ENCODE measurements at regions not wholly inside any gene's neighbourhood (a gene's known extent, or its start where the extent isn't known, plus 50 kb on each side); places are given as distances from the start of the nearest gene placed in this dataset.
A peak's percentile ranks its signal among the peaks of the same experiment; 100 is the strongest.

DNA sequence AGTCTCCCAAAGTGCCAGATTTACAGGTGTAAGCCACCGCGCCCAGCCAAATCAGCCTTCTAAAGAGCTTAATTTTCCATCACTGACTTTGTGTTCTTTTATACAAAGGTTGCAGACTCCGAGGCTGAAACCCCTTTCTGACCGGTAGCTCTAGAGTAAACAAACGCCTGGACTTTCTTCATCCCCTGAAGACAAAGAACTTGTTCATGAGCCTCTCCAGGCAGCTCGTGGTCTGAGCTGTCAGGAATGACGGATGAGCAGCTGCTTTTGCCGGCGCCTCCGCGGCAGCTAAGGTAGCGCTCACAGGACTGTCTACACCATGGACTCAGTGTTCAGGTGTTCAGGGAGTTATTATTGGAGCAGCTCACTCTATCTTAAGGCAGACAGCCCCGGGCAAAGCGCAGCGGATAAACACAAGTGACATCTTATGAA lies 128.5 kb upstream of the ERRFI1 start (continued):
- TF ChIP-seq ZNF232 (CRISPR knock-in tag; IDR thresholded peaks at IDR 0.05; ENCODE audit: borderline replicate concordance) (no peak), ZNF143 (CRISPR knock-in tag; IDR thresholded peaks at IDR 0.05) (no peak; the same call in 1 of the 2 replicates), SCMH1 (CRISPR knock-in tag; IDR thresholded peaks at IDR 0.05; ENCODE audit: borderline replicate concordance) (no peak), NR2F2 (IDR thresholded peaks at IDR 0.05; ENCODE audit: borderline replicate concordance, low read depth) (no peak), FLYWCH1 (CRISPR knock-in tag; IDR thresholded peaks at IDR 0.05) (no peak), SAP130 (CRISPR knock-in tag; IDR thresholded peaks at IDR 0.05; ENCODE audit: low read depth) (peak; percentile 97), ZNF605 (CRISPR knock-in tag; IDR thresholded peaks at IDR 0.05) (no peak), ZNF136 (CRISPR knock-in tag; IDR thresholded peaks at IDR 0.05; ENCODE audit: low read depth) (no peak), RBFOX2 (IDR thresholded peaks at IDR 0.05; ENCODE audit: low read depth, low read length) (no peak), SRF (IDR thresholded peaks at IDR 0.05; ENCODE audit: low read depth, low read length) (0 out of 2 replicates have a peak, but pooled peaks have one; percentile 0), MEIS2 (CRISPR knock-in tag; IDR thresholded peaks at IDR 0.05) (peak; percentile 100), CEBPB (IDR thresholded peaks at IDR 0.05; ENCODE audit: borderline replicate concordance, low read depth, low read length) (peak; percentile 73), ZZZ3 (CRISPR knock-in tag; IDR thresholded peaks at IDR 0.05; ENCODE audit: borderline replicate concordance) (no peak), MIER3 (CRISPR knock-in tag; IDR thresholded peaks at IDR 0.05; ENCODE audit: borderline replicate concordance) (peak; percentile 81; the same call in 1 of the 2 replicates), ZNF737 (CRISPR knock-in tag; IDR thresholded peaks at IDR 0.05; ENCODE audit: borderline replicate concordance) (no peak)
- TF ChIP-seq, protein P1, sequence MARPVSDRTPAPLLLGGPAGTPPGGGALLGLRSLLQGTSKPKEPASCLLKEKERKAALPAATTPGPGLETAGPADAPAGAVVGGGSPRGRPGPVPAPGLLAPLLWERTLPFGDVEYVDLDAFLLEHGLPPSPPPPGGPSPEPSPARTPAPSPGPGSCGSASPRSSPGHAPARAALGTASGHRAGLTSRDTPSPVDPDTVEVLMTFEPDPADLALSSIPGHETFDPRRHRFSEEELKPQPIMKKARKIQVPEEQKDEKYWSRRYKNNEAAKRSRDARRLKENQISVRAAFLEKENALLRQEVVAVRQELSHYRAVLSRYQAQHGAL (CRISPR knock-in tag; IDR thresholded peaks at IDR 0.05; ENCODE audit: not compliant biosample characterization): no peak
- TF ChIP-seq, protein P2, sequence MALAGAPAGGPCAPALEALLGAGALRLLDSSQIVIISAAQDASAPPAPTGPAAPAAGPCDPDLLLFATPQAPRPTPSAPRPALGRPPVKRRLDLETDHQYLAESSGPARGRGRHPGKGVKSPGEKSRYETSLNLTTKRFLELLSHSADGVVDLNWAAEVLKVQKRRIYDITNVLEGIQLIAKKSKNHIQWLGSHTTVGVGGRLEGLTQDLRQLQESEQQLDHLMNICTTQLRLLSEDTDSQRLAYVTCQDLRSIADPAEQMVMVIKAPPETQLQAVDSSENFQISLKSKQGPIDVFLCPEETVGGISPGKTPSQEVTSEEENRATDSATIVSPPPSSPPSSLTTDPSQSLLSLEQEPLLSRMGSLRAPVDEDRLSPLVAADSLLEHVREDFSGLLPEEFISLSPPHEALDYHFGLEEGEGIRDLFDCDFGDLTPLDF (CRISPR knock-in tag; IDR thresholded peaks at IDR 0.05): no peak
- TF ChIP-seq, protein P3, sequence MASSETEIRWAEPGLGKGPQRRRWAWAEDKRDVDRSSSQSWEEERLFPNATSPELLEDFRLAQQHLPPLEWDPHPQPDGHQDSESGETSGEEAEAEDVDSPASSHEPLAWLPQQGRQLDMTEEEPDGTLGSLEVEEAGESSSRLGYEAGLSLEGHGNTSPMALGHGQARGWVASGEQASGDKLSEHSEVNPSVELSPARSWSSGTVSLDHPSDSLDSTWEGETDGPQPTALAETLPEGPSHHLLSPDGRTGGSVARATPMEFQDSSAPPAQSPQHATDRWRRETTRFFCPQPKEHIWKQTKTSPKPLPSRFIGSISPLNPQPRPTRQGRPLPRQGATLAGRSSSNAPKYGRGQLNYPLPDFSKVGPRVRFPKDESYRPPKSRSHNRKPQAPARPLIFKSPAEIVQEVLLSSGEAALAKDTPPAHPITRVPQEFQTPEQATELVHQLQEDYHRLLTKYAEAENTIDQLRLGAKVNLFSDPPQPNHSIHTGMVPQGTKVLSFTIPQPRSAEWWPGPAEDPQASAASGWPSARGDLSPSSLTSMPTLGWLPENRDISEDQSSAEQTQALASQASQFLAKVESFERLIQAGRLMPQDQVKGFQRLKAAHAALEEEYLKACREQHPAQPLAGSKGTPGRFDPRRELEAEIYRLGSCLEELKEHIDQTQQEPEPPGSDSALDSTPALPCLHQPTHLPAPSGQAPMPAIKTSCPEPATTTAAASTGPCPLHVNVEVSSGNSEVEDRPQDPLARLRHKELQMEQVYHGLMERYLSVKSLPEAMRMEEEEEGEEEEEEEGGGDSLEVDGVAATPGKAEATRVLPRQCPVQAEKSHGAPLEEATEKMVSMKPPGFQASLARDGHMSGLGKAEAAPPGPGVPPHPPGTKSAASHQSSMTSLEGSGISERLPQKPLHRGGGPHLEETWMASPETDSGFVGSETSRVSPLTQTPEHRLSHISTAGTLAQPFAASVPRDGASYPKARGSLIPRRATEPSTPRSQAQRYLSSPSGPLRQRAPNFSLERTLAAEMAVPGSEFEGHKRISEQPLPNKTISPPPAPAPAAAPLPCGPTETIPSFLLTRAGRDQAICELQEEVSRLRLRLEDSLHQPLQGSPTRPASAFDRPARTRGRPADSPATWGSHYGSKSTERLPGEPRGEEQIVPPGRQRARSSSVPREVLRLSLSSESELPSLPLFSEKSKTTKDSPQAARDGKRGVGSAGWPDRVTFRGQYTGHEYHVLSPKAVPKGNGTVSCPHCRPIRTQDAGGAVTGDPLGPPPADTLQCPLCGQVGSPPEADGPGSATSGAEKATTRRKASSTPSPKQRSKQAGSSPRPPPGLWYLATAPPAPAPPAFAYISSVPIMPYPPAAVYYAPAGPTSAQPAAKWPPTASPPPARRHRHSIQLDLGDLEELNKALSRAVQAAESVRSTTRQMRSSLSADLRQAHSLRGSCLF (CRISPR knock-in tag; IDR thresholded peaks at IDR 0.05; ENCODE audit: borderline replicate concordance): no peak
- TF ChIP-seq, protein P4, sequence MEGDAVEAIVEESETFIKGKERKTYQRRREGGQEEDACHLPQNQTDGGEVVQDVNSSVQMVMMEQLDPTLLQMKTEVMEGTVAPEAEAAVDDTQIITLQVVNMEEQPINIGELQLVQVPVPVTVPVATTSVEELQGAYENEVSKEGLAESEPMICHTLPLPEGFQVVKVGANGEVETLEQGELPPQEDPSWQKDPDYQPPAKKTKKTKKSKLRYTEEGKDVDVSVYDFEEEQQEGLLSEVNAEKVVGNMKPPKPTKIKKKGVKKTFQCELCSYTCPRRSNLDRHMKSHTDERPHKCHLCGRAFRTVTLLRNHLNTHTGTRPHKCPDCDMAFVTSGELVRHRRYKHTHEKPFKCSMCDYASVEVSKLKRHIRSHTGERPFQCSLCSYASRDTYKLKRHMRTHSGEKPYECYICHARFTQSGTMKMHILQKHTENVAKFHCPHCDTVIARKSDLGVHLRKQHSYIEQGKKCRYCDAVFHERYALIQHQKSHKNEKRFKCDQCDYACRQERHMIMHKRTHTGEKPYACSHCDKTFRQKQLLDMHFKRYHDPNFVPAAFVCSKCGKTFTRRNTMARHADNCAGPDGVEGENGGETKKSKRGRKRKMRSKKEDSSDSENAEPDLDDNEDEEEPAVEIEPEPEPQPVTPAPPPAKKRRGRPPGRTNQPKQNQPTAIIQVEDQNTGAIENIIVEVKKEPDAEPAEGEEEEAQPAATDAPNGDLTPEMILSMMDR (CRISPR knock-in tag; IDR thresholded peaks at IDR 0.05): no peak
- TF ChIP-seq, protein P5, sequence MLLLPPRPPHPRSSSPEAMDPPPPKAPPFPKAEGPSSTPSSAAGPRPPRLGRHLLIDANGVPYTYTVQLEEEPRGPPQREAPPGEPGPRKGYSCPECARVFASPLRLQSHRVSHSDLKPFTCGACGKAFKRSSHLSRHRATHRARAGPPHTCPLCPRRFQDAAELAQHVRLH (CRISPR knock-in tag; IDR thresholded peaks at IDR 0.05; ENCODE audit: borderline replicate concordance, low read depth): peak; percentile 90; the same call in 1 of the 2 replicates
- TF ChIP-seq, protein P6, sequence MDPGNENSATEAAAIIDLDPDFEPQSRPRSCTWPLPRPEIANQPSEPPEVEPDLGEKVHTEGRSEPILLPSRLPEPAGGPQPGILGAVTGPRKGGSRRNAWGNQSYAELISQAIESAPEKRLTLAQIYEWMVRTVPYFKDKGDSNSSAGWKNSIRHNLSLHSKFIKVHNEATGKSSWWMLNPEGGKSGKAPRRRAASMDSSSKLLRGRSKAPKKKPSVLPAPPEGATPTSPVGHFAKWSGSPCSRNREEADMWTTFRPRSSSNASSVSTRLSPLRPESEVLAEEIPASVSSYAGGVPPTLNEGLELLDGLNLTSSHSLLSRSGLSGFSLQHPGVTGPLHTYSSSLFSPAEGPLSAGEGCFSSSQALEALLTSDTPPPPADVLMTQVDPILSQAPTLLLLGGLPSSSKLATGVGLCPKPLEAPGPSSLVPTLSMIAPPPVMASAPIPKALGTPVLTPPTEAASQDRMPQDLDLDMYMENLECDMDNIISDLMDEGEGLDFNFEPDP (CRISPR knock-in tag; conservative IDR thresholded peaks at IDR 0.05): no peak
